SK-N-SH (cell line): ENCODE measurements at regions not wholly inside any gene's neighbourhood (a gene's known extent, or its start where the extent isn't known, plus 50 kb on each side); places are given as distances from the start of the nearest gene placed in this dataset.

ENCODE experiments used
- EP300 ChIP-seq, 2 experiments: IDR thresholded peaks; 2 replicates each; pipeline versions ENCODE4 v1.4.0 to v1.6.1; 2012; ENCODE audit warnings: borderline replicate concordance in 1 of 2, low read depth in 1 of 2, low read length in 1 of 2
- RAD21 ChIP-seq: IDR thresholded peaks from 2 replicates; pipeline ENCODE4 v1.6.1; 2012; ENCODE audit warnings: mild to moderate bottlenecking, low read length
- TF ChIP-seq, protein P1 (sequence below): fragments of 200-600 bp; sonication (generic); IDR thresholded peaks from 2 replicates; pipeline ENCODE4 v1.6.1; 2017; ENCODE audit warnings: antibody characterized with exemption, mild to moderate bottlenecking, moderate library complexity
- TF ChIP-seq, protein P2 (sequence below): IDR thresholded peaks from 2 replicates; pipeline ENCODE4 v1.6.1; 2012; ENCODE audit warnings: mild to moderate bottlenecking, low read depth, low read length, moderate library complexity

DNA sequence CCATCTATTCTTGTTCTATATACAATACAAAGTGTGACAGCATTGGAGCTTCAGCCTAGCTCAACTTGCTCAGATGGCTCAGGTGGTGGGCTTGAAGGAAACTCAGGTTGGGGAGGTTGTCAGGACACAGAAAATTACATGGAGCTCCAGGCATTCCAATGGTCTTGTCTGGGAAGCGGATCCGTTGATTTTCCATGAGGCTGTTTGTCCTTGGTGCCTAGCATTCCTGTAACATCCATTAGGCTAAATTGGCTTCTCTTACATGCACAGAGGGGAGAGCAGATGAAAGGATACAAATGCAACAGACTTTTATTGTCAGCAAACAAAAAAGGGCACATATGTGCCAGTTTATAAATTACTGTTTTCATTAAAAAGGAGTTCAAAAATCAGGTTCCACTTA lies 75.5 kb upstream of the OTX2 start:
- TF ChIP-seq, protein P1, sequence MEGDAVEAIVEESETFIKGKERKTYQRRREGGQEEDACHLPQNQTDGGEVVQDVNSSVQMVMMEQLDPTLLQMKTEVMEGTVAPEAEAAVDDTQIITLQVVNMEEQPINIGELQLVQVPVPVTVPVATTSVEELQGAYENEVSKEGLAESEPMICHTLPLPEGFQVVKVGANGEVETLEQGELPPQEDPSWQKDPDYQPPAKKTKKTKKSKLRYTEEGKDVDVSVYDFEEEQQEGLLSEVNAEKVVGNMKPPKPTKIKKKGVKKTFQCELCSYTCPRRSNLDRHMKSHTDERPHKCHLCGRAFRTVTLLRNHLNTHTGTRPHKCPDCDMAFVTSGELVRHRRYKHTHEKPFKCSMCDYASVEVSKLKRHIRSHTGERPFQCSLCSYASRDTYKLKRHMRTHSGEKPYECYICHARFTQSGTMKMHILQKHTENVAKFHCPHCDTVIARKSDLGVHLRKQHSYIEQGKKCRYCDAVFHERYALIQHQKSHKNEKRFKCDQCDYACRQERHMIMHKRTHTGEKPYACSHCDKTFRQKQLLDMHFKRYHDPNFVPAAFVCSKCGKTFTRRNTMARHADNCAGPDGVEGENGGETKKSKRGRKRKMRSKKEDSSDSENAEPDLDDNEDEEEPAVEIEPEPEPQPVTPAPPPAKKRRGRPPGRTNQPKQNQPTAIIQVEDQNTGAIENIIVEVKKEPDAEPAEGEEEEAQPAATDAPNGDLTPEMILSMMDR = no peak
- TF ChIP-seq RAD21 = no peak
- TF ChIP-seq, protein P2, sequence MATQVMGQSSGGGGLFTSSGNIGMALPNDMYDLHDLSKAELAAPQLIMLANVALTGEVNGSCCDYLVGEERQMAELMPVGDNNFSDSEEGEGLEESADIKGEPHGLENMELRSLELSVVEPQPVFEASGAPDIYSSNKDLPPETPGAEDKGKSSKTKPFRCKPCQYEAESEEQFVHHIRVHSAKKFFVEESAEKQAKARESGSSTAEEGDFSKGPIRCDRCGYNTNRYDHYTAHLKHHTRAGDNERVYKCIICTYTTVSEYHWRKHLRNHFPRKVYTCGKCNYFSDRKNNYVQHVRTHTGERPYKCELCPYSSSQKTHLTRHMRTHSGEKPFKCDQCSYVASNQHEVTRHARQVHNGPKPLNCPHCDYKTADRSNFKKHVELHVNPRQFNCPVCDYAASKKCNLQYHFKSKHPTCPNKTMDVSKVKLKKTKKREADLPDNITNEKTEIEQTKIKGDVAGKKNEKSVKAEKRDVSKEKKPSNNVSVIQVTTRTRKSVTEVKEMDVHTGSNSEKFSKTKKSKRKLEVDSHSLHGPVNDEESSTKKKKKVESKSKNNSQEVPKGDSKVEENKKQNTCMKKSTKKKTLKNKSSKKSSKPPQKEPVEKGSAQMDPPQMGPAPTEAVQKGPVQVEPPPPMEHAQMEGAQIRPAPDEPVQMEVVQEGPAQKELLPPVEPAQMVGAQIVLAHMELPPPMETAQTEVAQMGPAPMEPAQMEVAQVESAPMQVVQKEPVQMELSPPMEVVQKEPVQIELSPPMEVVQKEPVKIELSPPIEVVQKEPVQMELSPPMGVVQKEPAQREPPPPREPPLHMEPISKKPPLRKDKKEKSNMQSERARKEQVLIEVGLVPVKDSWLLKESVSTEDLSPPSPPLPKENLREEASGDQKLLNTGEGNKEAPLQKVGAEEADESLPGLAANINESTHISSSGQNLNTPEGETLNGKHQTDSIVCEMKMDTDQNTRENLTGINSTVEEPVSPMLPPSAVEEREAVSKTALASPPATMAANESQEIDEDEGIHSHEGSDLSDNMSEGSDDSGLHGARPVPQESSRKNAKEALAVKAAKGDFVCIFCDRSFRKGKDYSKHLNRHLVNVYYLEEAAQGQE = no peak
- TF ChIP-seq EP300 (IDR thresholded peaks at IDR 0.05; ENCODE audit: borderline replicate concordance in 1 of 2, low read depth in 1 of 2, low read length in 1 of 2) = no peak
